MCF 10A (cell line): ENCODE measurements at regions not wholly inside any gene's neighbourhood (a gene's known extent, or its start where the extent isn't known, plus 50 kb on each side); places are given as distances from the start of the nearest gene placed in this dataset.
A peak's percentile ranks its signal among the peaks of the same experiment; 100 is the strongest.

ENCODE experiments used
- BruUV-seq: library from RNA; stranded (reverse); fragments of 400-500 nt; replicated peaks from 2 replicates; lab custom pipeline; 2021; lab: Mats Ljungman, UMichigan
- CTCF ChIA-PET: fragments of 300-600 bp; sonication (Branson Sonifier 250); formaldehyde crosslinking; extraction: SDS; loops from one replicate; lab custom pipeline; 2021; ENCODE audit warnings: antibody characterized with exemption, inconsistent platforms; lab: Yijun Ruan, JAX
- POLR2A ChIA-PET: fragments of 300-600, 350-650 bp; sonication (Branson Sonifier 250); formaldehyde crosslinking; extraction: SDS; loops from one replicate; lab custom pipeline; 2020; ENCODE audit warnings: antibody characterized with exemption, inconsistent platforms; lab: Yijun Ruan, JAX
- DNase-seq: peaks from one replicate; pipeline ENCODE4 v3.0.0-alpha.2; 2018; ENCODE audit not compliant: unreplicated experiment
- H3K27ac Mint-ChIP-seq: one replicate; pipeline ENCODE4 v1.8.0; 2022; ENCODE audit warnings: mild to moderate bottlenecking, low read depth, mixed read lengths; ENCODE audit not compliant: unreplicated experiment
- H3K27me3 Mint-ChIP-seq: one replicate; pipeline ENCODE4 v1.8.0; 2022; ENCODE audit warnings: mixed read lengths; ENCODE audit not compliant: insufficient read depth, unreplicated experiment
- H3K36me3 Mint-ChIP-seq: one replicate; pipeline ENCODE4 v1.8.0; 2022; ENCODE audit warnings: mild to moderate bottlenecking, moderate library complexity, mixed read lengths; ENCODE audit not compliant: insufficient read depth, unreplicated experiment
- H3K4me1 Mint-ChIP-seq: one replicate; pipeline ENCODE4 v1.8.0; 2022; ENCODE audit warnings: mixed read lengths; ENCODE audit not compliant: insufficient read depth, unreplicated experiment
- H3K4me3 Mint-ChIP-seq: one replicate; pipeline ENCODE4 v1.8.0; 2022; ENCODE audit warnings: mild to moderate bottlenecking, moderate library complexity, mixed read lengths; ENCODE audit not compliant: unreplicated experiment
- H3K9me3 Mint-ChIP-seq: one replicate; pipeline ENCODE4 v1.8.0; 2022; ENCODE audit warnings: mixed read lengths; ENCODE audit not compliant: unreplicated experiment
- CTCF ChIP-seq: fragments of 200-600 bp; IDR thresholded peaks from one replicate; pipeline ENCODE4 v1.8.0; 2022; ENCODE audit warnings: antibody characterized with exemption, mild to moderate bottlenecking; ENCODE audit not compliant: unreplicated experiment
- intact Hi-C: fragments of 100-400 bp; cut with micrococcal nuclease; formaldehyde crosslinking; loops from 2 replicates; pipeline ENCODE4 v1.14.1; 2022

GRCh38 chr7:45399069-45399468, 175.1 kb upstream of the ADCY1 start:
- no peak overlapping the region for H3K4me3 Mint-ChIP-seq
- intact Hi-C loops, result no loop called here
- ChIA-PET POLR2A (no interaction called here), CTCF (no interaction called here)
- peaks cover 9% of the 10 kb centered on the region for H3K9me3 Mint-ChIP-seq
- DNase-seq, result no peak
- H3K4me1 Mint-ChIP-seq, result peaks cover 7% of the 10 kb centered on the region
- no peak overlapping the region for H3K27ac Mint-ChIP-seq
- no peaks in the 10 kb centered on the region for H3K27me3 Mint-ChIP-seq
- TF ChIP-seq CTCF, result no peak
- no peaks in the 10 kb centered on the region for H3K36me3 Mint-ChIP-seq
- BruUV-seq, result no TSS peak

- H3K4me3 Mint-ChIP-seq, result no peak overlapping the region
- POLR2A ChIA-PET, result no interaction called here
These were observed 173.5 kb upstream of the ADCY1 start for GRCh38 chr7:45400680-45401079.

GRCh38 chr7:45401155-45401554, 173.0 kb upstream of the ADCY1 start:
- DNase-seq, result no peak
- H3K27me3 Mint-ChIP-seq, result no peaks in the 10 kb centered on the region
- peaks cover 18% of the 10 kb centered on the region for H3K4me1 Mint-ChIP-seq
- BruUV-seq, result no TSS peak
- POLR2A ChIA-PET, result no interaction called here
- H3K27ac Mint-ChIP-seq, result no peak overlapping the region
- H3K4me3 Mint-ChIP-seq, result no peak overlapping the region
- H3K9me3 Mint-ChIP-seq, result peaks cover 9% of the 10 kb centered on the region
- TF ChIP-seq CTCF, result no peak
- CTCF ChIA-PET, result no interaction called here
- no peaks in the 10 kb centered on the region for H3K36me3 Mint-ChIP-seq
- intact Hi-C loops, result no loop called here

More at GRCh38 chr7:45400680-45401079, 173.5 kb upstream of the ADCY1 start:
- Mint-ChIP-seq H3K36me3 (no peaks in the 10 kb centered on the region), H3K4me1 (peaks cover 18% of the 10 kb centered on the region), H3K9me3 (peaks cover 9% of the 10 kb centered on the region), H3K27ac (no peak overlapping the region), H3K27me3 (no peaks in the 10 kb centered on the region)
- DNase-seq, result no peak
- intact Hi-C loops, result no loop called here
- TF ChIP-seq CTCF, result no peak
- BruUV-seq, result no TSS peak
- CTCF ChIA-PET, result interaction anchor here (0.6 to 0.8 kb wide), 2 partner anchors 13 to 1802 kb away, joined by 3 read pairs; no protein-coding TSS in a partner anchor

DNA sequence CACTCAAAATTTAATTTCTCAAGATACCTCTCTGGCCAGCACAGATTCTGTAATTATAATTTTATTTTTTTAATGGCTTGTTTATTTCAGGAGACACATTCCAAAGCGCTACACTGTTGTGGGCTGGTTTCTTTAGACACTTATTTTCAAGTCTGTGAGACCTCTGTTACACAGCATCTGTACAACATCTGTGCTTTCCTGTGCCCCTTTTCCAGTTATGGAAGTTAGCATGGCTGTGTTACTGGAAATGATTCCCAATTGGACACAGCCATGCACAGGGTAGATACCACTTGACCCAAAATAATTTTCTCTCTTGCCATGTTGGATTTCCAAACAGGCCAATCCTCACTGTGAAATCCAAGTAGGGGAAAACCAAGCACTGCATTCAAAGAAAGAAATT, 172.3 kb upstream of the ADCY1 start:
- H3K27ac Mint-ChIP-seq, result peak overlapping the region; percentile 35
- DNase-seq, result no peak
- no TSS peak for BruUV-seq
- H3K4me1 Mint-ChIP-seq, result peaks cover 18% of the 10 kb centered on the region
- no peaks in the 10 kb centered on the region for H3K27me3 Mint-ChIP-seq
- intact Hi-C loops, result no loop called here
- peaks cover 9% of the 10 kb centered on the region for H3K9me3 Mint-ChIP-seq
- no peak for TF ChIP-seq CTCF
- H3K36me3 Mint-ChIP-seq, result no peaks in the 10 kb centered on the region
- ChIA-PET POLR2A (no interaction called here), CTCF (no interaction called here)
- H3K4me3 Mint-ChIP-seq, result no peak overlapping the region
